Esophagus squamous epithelium (tissue), 4 donors: ENCODE measurements at regions not wholly inside any gene's neighbourhood (a gene's known extent, or its start where the extent isn't known, plus 50 kb on each side); places are given as distances from the start of the nearest gene placed in this dataset.

ENCODE experiments used
- POLR2A ChIP-seq, 4 donors: fragments of 450-650 bp; IDR thresholded peaks; one replicate each; pipeline ENCODE4 v1.6.1; 2017; ENCODE audit warnings: antibody characterized with exemption in 4 of 4, mild to moderate bottlenecking in 4 of 4, moderate library complexity in 3 of 4
- TF ChIP-seq, protein P1 (sequence below), 6 experiments: fragments of 450-650 bp in 4 of 6; fragments of 200-600 bp in 2 of 6; sonication (generic) in 2 of 6; IDR thresholded peaks; one replicate each; pipeline ENCODE4 v1.5.1; 2016 to 2019; ENCODE audit warnings: antibody characterized with exemption in 6 of 6, mild to moderate bottlenecking in 4 of 6, moderate library complexity in 4 of 6

DNA sequence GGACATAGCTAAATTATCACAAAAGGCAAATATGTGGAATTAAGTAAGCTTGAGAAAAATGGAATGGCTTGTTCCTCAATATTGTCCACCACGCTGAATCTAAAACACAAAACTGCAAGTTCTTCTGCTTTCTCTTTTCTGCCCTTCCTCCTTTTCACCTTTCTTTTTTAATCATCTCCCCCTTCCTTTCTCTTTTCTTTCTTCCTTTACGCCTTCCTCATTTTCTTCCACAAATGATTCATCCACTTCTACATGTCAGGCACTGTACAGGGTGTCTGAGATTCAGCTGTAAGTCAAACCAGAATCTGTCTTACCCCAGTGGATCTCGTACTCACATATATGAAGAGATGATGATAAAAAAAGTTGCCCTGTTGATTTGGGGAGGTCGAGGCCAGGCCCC, 1182.5 kb downstream of the MRPL39 start:
- TF ChIP-seq, protein P1, sequence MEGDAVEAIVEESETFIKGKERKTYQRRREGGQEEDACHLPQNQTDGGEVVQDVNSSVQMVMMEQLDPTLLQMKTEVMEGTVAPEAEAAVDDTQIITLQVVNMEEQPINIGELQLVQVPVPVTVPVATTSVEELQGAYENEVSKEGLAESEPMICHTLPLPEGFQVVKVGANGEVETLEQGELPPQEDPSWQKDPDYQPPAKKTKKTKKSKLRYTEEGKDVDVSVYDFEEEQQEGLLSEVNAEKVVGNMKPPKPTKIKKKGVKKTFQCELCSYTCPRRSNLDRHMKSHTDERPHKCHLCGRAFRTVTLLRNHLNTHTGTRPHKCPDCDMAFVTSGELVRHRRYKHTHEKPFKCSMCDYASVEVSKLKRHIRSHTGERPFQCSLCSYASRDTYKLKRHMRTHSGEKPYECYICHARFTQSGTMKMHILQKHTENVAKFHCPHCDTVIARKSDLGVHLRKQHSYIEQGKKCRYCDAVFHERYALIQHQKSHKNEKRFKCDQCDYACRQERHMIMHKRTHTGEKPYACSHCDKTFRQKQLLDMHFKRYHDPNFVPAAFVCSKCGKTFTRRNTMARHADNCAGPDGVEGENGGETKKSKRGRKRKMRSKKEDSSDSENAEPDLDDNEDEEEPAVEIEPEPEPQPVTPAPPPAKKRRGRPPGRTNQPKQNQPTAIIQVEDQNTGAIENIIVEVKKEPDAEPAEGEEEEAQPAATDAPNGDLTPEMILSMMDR (IDR thresholded peaks at IDR 0.05), result no peak
- no peak for TF ChIP-seq POLR2A (IDR thresholded peaks at IDR 0.05)
